LNCAP (cell line): ENCODE measurements at regions not wholly inside any gene's neighbourhood (a gene's known extent, or its start where the extent isn't known, plus 50 kb on each side); places are given as distances from the start of the nearest gene placed in this dataset.

Source experiments
- CTCF ChIP-seq: fragments of 450-650 bp; IDR thresholded peaks from 2 replicates; pipeline ENCODE4 v1.5.1; 2017; ENCODE audit warnings: mild to moderate bottlenecking

DNA sequence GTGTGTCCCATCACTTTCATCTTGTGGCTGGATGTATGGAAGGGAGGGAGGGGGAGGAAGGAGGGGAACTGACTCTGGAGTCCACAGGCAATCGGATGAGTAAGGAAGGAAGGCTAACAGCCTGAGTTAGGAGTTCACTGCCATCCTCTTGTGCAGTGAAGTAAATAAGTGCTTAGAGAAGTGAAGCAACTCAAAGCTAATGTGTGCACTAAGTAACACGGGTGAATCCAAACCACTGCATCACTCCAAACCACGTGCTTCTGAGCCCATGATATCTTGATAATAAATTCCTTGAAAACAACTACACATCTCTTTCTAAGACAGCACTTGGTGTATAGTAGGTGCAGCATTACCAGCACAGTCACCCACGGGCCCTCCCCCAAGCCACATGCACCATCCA, 69.6 kb upstream of the OLFM1 start:
- no peak for TF ChIP-seq CTCF

DNA sequence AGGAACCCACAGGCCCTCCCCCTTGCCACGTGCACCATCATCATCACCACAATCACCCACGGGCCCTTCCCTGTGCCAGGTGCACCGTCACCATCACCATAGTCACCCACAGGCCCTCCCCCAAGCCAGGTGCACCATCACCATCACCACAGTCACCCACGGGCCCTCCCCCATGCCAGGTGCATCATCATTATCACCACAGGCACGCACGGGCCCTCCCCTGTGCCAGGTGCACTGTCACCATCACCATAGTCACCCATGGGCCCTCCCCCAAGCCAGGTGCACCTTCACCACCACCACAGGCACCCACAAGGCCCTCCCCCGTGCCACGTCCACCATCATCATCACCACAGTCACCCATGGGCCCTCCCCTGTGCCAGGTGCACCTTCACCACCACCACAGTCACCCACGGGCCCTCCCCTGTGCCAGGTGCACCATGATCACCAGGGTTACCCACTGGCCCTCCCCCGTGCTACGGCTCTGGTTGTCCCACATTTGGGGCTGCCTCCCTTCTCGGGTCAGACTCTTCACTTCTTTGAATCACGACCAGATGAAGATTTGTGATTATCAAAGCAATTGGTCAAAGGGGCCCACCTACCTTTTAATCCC, 69.1 kb upstream of the OLFM1 start:
- no peak for TF ChIP-seq CTCF

GRCh38 chr9:135019224-135019623, 68.2 kb upstream of the OLFM1 start:
- TF ChIP-seq CTCF: no peak

GRCh38 chr9:135020481-135021392, 66.7 kb upstream of the OLFM1 start:
- no peak for TF ChIP-seq CTCF

DNA sequence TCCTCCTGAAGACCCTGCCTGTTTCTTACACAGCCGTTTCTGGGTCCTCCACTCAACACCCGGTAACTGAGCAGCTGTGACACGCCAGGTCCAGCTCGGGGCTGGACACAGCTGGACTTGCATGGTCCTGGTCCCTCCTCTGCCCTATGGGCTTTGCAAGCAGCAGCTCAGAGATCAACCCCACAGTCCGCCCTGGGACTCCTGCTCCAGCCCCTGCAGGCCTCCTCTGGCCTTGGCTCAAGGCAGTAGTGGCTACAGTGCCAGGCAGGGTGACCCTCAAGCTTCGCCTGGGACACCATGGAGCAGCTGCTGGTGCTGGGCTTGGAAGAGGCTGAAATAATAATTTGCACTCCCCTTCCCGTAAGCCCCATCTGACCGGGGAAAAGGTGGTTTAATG, 66.1 kb upstream of the OLFM1 start:
- no peak for TF ChIP-seq CTCF

GRCh38 chr9:135022191-135022870, 65.1 kb upstream of the OLFM1 start:
- no peak for TF ChIP-seq CTCF

GRCh38 chr9:135023088-135023785, 64.2 kb upstream of the OLFM1 start:
- no peak for TF ChIP-seq CTCF
